GM23248 (cell line): ENCODE measurements at regions not wholly inside any gene's neighbourhood (a gene's known extent, or its start where the extent isn't known, plus 50 kb on each side); places are given as distances from the start of the nearest gene placed in this dataset.

Source experiments
- EZH2 ChIP-seq: fragments of 200-600 bp; sonication (generic); IDR thresholded peaks from 2 replicates; pipeline ENCODE4 v1.6.1; 2018; ENCODE audit warnings: antibody characterized with exemption, mild to moderate bottlenecking; ENCODE audit not compliant: insufficient read depth, poor library complexity, severe bottlenecking
- EZH2phosphoT487 ChIP-seq: fragments of 200-600 bp; sonication (generic); IDR thresholded peaks from 2 replicates; pipeline ENCODE4 v1.6.1; 2018; ENCODE audit warnings: antibody characterized with exemption, moderate library complexity, mild to moderate bottlenecking, low read depth; ENCODE audit not compliant: insufficient read depth

DNA sequence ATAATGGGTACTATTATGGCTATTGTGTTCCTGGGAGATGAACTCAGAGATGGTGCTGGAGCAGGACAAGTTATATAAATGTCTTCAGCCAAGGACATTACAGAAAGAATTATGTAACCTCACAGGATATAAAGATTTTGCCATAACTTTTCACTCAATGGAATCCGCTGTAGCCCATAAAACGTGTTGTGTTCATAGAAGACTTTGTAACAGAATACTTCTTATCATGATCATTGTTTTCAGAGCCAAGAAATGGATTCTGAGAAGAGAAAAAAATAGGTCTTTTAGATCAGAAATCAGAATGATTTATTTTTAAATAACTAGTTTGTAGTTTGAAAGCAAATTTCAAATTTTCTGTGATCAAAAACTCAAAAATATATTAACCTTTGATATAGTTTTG lies 441.0 kb upstream of the TENM3 start:
- TF ChIP-seq EZH2: no peak
- no peak for TF ChIP-seq EZH2phosphoT487
